Stromal cell of bone marrow (primary cell): ENCODE measurements at regions not wholly inside any gene's neighbourhood (a gene's known extent, or its start where the extent isn't known, plus 50 kb on each side); places are given as distances from the start of the nearest gene placed in this dataset.
"Not testable (repeated sequence)": the region's sequence is repeated elsewhere in the genome, so short reads cannot be mapped to it uniquely, and the experiment has no call there.

Source experiments
- DNase-seq: peaks from one replicate; pipeline ENCODE4 v3.0.0-alpha.2; 2012; ENCODE audit warnings: low read depth

GRCh38 chr1:38500891-38501290, 358.7 kb downstream of the RRAGC start:
- no peak for DNase-seq

DNA sequence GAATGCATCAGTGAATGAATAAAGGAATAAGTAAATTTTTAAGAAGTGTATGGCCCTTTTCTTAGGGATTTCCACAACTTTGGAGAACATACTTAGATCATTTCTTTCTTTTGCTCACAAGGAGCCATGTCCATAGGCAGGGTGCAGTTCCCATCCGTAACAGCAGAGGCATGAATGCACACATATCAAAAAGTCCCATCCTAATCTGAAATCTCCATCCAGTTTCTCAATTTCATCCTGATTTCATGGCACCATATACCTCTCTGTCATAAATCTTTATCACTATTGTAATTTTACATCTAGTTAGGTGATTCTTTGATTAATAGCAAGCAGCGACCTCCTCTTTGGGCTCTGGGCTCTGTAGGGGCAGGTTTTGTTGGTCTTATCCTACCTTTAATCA, 359.2 kb downstream of the RRAGC start:
- DNase-seq = no peak

DNA sequence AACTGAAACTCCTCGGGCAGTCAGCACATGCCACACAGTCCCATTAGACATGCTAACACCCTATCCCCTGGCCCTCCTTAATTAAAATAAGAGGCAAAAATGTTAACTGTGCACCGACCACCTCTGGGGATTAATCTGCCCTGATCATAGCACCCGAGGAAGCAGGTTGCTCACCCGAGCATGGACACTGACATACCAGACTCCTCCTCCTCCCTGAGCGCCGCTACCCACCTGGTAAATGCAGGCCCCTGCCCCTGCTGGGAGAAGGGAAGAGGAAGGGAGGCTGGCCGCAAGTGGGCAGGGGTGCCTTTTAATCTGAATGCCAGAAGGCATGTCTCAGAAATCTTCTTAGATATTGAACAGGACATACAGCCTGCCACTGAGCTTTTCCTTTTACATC, 360.9 kb downstream of the RRAGC start:
- no peak for DNase-seq

- no peak for DNase-seq
Measured at GRCh38 chr1:38497921-38498656, 361.5 kb downstream of the RRAGC start.

- DNase-seq = not testable (repeated sequence)
Measured at GRCh38 chr1:38493306-38493705, 366.3 kb downstream of the RRAGC start.

DNA sequence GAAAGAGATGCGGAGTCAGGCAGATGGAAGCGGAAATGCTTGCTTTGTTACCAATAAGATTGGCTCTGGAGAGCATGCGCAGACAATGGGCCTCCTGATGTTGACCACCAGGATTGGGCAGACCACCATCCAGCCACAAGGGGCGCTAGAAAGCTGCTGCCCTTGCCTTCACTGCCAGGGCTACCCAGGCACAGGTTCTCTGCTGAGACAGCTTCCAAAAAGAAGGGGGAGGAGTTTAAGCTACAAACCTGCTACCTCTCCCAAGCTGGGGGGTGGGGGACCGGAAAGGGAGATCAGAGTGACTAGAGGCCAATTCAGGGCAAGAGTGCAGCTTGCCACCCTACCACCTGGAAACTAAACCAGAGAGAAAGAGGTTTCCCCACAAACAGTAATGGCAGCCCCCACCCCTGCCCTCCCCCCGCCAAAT, 369.7 kb downstream of the RRAGC start:
- DNase-seq = no peak

GRCh38 chr1:38488162-38488898, 371.2 kb downstream of the RRAGC start:
- no peak for DNase-seq

- no peak for DNase-seq
Measured at GRCh38 chr1:38487396-38487795, 372.2 kb downstream of the RRAGC start.

DNA sequence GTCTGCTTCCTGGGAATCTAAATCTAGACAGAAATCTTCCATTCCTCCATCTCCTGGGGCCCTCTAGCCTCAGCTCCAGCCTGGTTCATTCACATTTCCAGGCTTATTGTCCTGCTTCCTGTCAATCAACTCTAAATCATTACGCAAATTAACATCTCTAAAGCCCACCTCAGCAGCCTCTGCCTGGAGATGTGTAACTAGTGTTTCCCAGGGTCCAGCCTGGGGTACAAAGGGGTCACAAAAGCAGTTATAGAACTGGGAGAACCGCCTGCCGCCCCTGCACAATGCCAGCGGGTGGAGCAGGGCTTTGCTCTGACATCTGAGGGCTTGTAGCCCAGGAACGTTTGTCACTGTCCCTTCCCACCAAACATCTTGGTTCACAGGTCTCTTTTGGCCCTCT, 373.5 kb downstream of the RRAGC start:
- DNase-seq = no peak

DNA sequence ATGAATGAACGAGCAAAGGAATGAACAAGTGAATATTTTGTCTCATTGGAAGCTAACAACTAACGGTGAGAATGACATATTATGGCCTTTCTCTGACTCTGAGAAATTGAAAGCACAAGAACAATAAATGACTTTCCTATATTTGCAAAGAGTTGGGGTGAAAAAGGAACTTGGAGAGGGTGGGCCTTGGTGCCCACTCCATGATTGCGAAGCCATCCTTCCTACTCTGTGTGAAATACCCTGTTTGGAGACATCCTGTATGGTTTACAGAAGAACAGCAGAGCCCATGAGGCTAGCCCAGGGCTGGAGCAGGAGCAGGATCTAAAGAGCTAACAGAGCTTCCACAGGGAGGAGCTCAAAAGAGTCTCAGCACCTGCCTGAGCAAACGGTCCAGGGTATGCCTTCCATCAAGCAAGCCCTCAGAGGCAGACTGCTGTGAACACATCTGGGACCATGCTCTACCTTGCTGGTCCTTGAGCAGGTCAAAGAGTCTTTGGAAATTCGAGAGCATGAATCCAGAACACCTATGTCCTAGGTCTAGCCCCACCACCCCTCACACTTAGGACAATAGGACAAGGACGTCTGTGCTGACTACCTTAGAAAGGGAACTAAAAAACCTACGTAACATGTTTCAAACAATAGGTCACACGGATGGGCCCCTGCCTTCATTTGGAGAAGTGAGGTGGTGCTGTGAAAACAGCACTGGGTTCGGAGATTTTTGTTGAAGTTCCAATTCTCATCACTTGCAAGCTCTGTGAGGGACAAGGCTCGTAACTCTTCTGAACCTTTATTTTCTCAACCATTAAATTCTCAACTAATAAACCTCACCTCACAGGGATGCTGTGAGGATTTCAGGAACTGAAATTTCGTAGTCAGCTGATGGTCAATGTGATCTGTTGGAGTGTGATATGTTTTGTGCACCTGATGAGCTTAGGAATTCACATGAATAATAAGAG, 377.4 kb downstream of the RRAGC start:
- no peak for DNase-seq

- not testable (repeated sequence) for DNase-seq
Measured at GRCh38 chr1:38479662-38480061, 379.9 kb downstream of the RRAGC start.

GRCh38 chr1:38477811-38478210, 381.8 kb downstream of the RRAGC start:
- DNase-seq = no peak

- no peak for DNase-seq
Measured at GRCh38 chr1:38476850-38477178, 382.8 kb downstream of the RRAGC start.

DNA sequence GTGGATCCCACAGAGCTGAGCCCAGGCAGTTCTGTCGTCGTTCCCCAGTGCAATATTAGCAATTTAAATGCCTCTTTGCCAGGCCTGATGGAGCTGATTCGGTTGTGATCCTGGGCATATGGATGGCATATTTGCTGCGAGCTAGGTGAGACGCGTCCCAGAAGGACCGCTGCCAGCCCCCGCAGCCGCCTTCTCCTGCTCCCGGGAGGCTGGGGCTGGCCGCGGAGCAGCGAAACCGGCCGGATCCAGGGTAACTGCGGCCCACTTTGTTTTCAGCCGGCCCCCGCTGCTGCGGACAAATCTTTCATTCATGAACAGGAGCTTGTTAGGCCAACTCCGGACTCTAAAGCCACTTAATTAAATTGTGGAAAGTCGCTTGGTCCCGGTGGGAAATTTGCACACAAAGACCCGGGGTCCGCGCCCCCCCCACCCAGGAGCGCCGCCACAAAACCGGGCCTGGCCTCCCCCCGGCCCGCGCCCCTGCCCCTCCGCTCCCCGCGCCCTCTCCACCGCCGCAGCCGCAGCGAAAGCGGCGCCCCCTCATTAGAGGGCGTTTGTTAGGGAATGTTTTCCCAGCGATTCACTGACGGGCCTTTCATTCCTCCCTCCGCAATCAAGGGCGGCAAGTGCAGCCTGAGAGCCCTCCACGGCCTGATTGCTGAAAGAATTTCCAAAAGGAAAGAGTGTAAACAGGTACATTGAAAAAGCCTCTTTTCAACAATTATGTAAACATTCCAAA, 383.3 kb downstream of the RRAGC start:
- no peak for DNase-seq

DNA sequence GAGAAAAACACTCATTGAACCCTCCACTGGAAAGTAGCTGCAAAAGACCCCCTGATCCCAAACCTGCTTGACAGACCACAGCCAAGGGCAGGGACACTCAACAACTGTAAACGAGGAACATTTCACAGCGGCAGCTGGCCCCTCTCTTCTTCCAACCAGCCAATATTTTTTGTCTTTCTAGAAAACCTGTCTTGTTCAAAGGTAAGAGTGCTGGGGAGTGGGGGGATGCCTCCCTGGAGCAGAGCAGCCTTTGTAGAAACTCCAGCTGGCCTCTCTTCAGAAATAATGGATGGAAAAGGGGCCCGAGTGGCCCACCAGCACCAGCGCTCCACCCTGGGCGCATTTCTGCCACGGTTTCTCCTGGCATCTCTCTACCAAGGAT, 384.0 kb downstream of the RRAGC start:
- no peak for DNase-seq

- DNase-seq = no peak
Measured at GRCh38 chr1:38474738-38475623, 384.6 kb downstream of the RRAGC start.

- DNase-seq = no peak
Measured at GRCh38 chr1:38466487-38466886, 393.1 kb downstream of the RRAGC start.

- no peak for DNase-seq
Measured at GRCh38 chr1:38465460-38465859, 394.1 kb downstream of the RRAGC start.

- DNase-seq = no peak
Measured at GRCh38 chr1:38464071-38464661, 395.4 kb downstream of the RRAGC start.

GRCh38 chr1:38463074-38463473, 396.5 kb downstream of the RRAGC start:
- no peak for DNase-seq

DNA sequence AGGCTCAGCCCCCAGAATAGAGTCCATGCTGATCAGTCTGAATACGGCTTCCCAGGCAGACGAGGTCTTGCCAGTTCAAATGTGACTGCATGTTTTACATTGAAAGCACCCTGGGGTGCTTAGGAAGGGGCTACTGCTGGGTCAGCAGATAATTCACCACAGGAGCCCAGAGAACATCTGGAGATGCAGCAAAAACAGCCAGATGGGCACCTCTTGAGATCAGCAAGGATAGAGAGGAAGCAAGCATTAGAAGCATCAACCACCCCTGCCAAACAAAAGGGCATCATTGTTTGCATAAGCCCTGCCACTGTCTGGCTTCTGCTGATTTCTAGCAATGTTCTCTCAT, 403.1 kb downstream of the RRAGC start:
- DNase-seq = no peak
